OCI-LY7 (cell line): ENCODE measurements at regions not wholly inside any gene's neighbourhood (a gene's known extent, or its start where the extent isn't known, plus 50 kb on each side); places are given as distances from the start of the nearest gene placed in this dataset.

Experiments used
- BruUV-seq: library from RNA; stranded (reverse); fragments of 400-500 nt; replicated peaks from 2 replicates; lab custom pipeline; 2021; lab: Mats Ljungman, UMichigan
- CTCF ChIA-PET: fragments of 300-600 bp; sonication (Branson Sonifier 250); formaldehyde crosslinking; loops from one replicate; lab custom pipeline; 2022; ENCODE audit warnings: antibody characterized with exemption; ENCODE audit not compliant: unreplicated experiment; lab: Charles Lee
- POLR2A ChIA-PET: fragments of 300-600 bp; sonication (Branson Sonifier 250); formaldehyde crosslinking; loops from one replicate; lab custom pipeline; 2022; ENCODE audit warnings: antibody characterized with exemption; lab: Charles Lee
- DNase-seq: peaks from one replicate; pipeline ENCODE4 v3.0.0-alpha.2; 2015; ENCODE audit warnings: low spot score
- H2AFZ ChIP-seq: fragments of 200-600 bp; sonication (generic), shearing (Covaris generic); 2 replicates; pipeline ENCODE4 v1.6.1; 2014; ENCODE audit warnings: mild to moderate bottlenecking, antibody characterized with exemption, low read length, moderate library complexity
- H3K27ac ChIP-seq: fragments of 200-600 bp; sonication (generic); 2 replicates; pipeline ENCODE4 v1.5.1; 2014; ENCODE audit warnings: mixed run types, low read depth, mild to moderate bottlenecking, moderate library complexity, low read length, inconsistent platforms; ENCODE audit not compliant: poor library complexity, severe bottlenecking
- H3K36me3 ChIP-seq: fragments of 200-600 bp; sonication (generic); 2 replicates; pipeline ENCODE4 v1.6.1; 2014; ENCODE audit warnings: mild to moderate bottlenecking, antibody characterized with exemption, low read length, moderate library complexity, mixed read lengths; ENCODE audit not compliant: insufficient read depth
- H3K4me1 ChIP-seq: fragments of 200-600 bp; sonication (generic); 2 replicates; pipeline ENCODE4 v1.5.1; 2014; ENCODE audit warnings: mild to moderate bottlenecking, low read length; ENCODE audit not compliant: insufficient read depth, poor library complexity, severe bottlenecking
- H3K4me2 ChIP-seq: fragments of 200-600 bp; sonication (generic); 2 replicates; pipeline ENCODE4 v1.6.1; 2014; ENCODE audit warnings: mild to moderate bottlenecking, low read length
- H3K4me3 ChIP-seq: fragments of 200-600 bp; sonication (generic); 2 replicates; pipeline ENCODE4 v1.5.1; 2014; ENCODE audit warnings: mild to moderate bottlenecking, low read depth, low read length; ENCODE audit not compliant: poor library complexity, severe bottlenecking
- H3K79me2 ChIP-seq: fragments of 200-600 bp; sonication (generic); 2 replicates; pipeline ENCODE4 v1.6.1; 2016; ENCODE audit warnings: low read depth, mild to moderate bottlenecking, low read length, moderate library complexity, mixed read lengths; ENCODE audit not compliant: insufficient read depth
- H3K9me2 ChIP-seq: fragments of 200-600 bp; sonication (generic); 2 replicates; pipeline ENCODE4 v1.6.1; 2016; ENCODE audit warnings: mild to moderate bottlenecking, low read length, mixed read lengths; ENCODE audit not compliant: insufficient read depth
- H3K9me3 ChIP-seq: fragments of 200-600 bp; sonication (generic); 2 replicates; pipeline ENCODE4 v1.6.1; 2014; ENCODE audit warnings: mild to moderate bottlenecking, mixed run types, low read length, mixed read lengths
- H4K20me1 ChIP-seq: fragments of 200-600 bp; sonication (generic); 2 replicates; pipeline ENCODE4 v1.6.1; 2014; ENCODE audit warnings: mild to moderate bottlenecking, antibody characterized with exemption, low read length, moderate library complexity, mixed read lengths; ENCODE audit not compliant: insufficient read depth
- CTCF ChIP-seq: fragments of 200-600 bp; sonication (generic); conservative IDR thresholded peaks from 2 replicates; pipeline ENCODE4 v1.5.1; 2014; ENCODE audit warnings: mild to moderate bottlenecking, antibody characterized with exemption, low read length, moderate library complexity, mixed read lengths
- EZH2phosphoT487 ChIP-seq: fragments of 200-600 bp; sonication (generic); IDR thresholded peaks from 2 replicates; pipeline ENCODE4 v1.6.1; 2018; ENCODE audit warnings: low read depth, borderline replicate concordance, mild to moderate bottlenecking, mixed run types, antibody characterized with exemption, low read length, moderate library complexity, mixed read lengths
- intact Hi-C: fragments of 100-400 bp; cut with micrococcal nuclease; formaldehyde crosslinking; loops from one replicate; pipeline ENCODE4 v1.10.0; 2022; ENCODE audit not compliant: unreplicated experiment

- no peaks in the 10 kb centered on the region for H3K9me2 ChIP-seq
- DNase-seq: no peak
- POLR2A ChIA-PET: no interaction called here
- H3K36me3 ChIP-seq: no peaks in the 10 kb centered on the region
- H3K9me3 ChIP-seq: no peaks in the 10 kb centered on the region
- no TSS peak for BruUV-seq
- no peak overlapping the region for H3K27ac ChIP-seq
- intact Hi-C loops: no loop called here
- no peaks in the 10 kb centered on the region for H3K79me2 ChIP-seq
- no peak for TF ChIP-seq EZH2phosphoT487
- TF ChIP-seq CTCF: no peak
- H3K4me2 ChIP-seq: no peak overlapping the region
- H4K20me1 ChIP-seq: no peaks in the 10 kb centered on the region
- CTCF ChIA-PET: no interaction called here
- H3K4me3 ChIP-seq: no peak overlapping the region
- H2AFZ ChIP-seq: no peak overlapping the region
- no peaks in the 10 kb centered on the region for H3K4me1 ChIP-seq
These were observed 811.1 kb downstream of the KCNJ18 start for GRCh38 chr17:22503322-22503899.

- POLR2A ChIA-PET: no interaction called here
- intact Hi-C loops: no loop called here
- Histone ChIP-seq H2AFZ (no peak overlapping the region), H4K20me1 (no peaks in the 10 kb centered on the region), H3K4me3 (no peak overlapping the region), H3K36me3 (no peaks in the 10 kb centered on the region), H3K9me2 (no peaks in the 10 kb centered on the region), H3K79me2 (no peaks in the 10 kb centered on the region), H3K4me2 (no peak overlapping the region), H3K27ac (no peak overlapping the region), H3K9me3 (no peaks in the 10 kb centered on the region), H3K4me1 (no peaks in the 10 kb centered on the region)
- TF ChIP-seq CTCF (no peak), EZH2phosphoT487 (no peak)
- CTCF ChIA-PET: no interaction called here
- BruUV-seq: no TSS peak
- DNase-seq: no peak
These were observed 813.3 kb downstream of the KCNJ18 start for GRCh38 chr17:22505660-22506059.

- DNase-seq: no peak
- Histone ChIP-seq H3K36me3 (no peaks in the 10 kb centered on the region), H4K20me1 (no peaks in the 10 kb centered on the region), H3K27ac (no peak overlapping the region), H3K4me1 (no peaks in the 10 kb centered on the region), H3K9me2 (no peaks in the 10 kb centered on the region), H3K79me2 (no peaks in the 10 kb centered on the region), H2AFZ (no peak overlapping the region), H3K4me2 (no peak overlapping the region), H3K4me3 (no peak overlapping the region), H3K9me3 (no peaks in the 10 kb centered on the region)
- POLR2A ChIA-PET: no interaction called here
- no TSS peak for BruUV-seq
- CTCF ChIA-PET: no interaction called here
- TF ChIP-seq CTCF: no peak
- intact Hi-C loops: no loop called here
These were observed 813.9 kb downstream of the KCNJ18 start for GRCh38 chr17:22506231-22506630.
